ENCODE measurements at regions not wholly inside any gene's neighbourhood (a gene's known extent, or its start where the extent isn't known, plus 50 kb on each side); places are given as distances from the start of the nearest gene placed in this dataset.

DNA sequence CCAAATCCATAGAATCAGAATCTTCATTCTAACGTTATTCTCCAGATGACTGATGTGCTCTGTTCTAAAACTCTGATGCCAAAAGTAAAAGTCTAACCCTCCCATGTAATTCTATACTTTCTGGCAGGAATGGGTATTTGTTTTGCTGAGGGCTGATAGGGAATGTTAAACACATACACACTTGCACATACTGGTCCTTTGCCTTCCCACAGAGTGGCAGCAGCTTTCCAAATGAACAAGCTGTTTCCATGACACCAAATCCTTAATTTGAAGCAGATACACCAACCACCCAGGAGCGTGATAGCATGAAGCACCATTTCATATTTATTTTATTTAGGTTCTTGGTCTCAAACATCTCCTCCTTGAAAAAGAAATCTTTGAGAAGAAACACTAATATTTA, 155.5 kb upstream of the PRDX4 start:
- Histone ChIP-seq H2BK20ac (ENCODE audit: low read depth, low read length) (no peak overlapping the region), H3K4me3 (ENCODE audit: insufficient read depth, low read depth, low read length) (no peak overlapping the region), H2BK5ac (ENCODE audit: low read depth, low read length, poor library complexity, severe bottlenecking) (no peak overlapping the region), H3K4me1 (ENCODE audit: control insufficient read depth, insufficient read depth, low read length) (no peaks in the 10 kb centered on the region), H3K36me3 (ENCODE audit: control insufficient read depth, insufficient read depth, low read length) (no peaks in the 10 kb centered on the region), H4K91ac (ENCODE audit: insufficient read depth, low read depth, low read length) (no peak overlapping the region), H3K9me1 (ENCODE audit: insufficient read depth, low read length) (no peaks in the 10 kb centered on the region), H3K79me1 (ENCODE audit: low read depth in 1 of 2, low read length in 2 of 2) (no peaks in the 10 kb centered on the region), H3K23ac (ENCODE audit: low read depth, low read length) (no peak overlapping the region), H3K27ac (ENCODE audit: insufficient read depth, low read length) (no peak overlapping the region), H3K56ac (ENCODE audit: extremely low read depth, insufficient read depth, low read length) (no peak overlapping the region), H3K27me3 (ENCODE audit: control insufficient read depth, insufficient read depth, low read length) (no peaks in the 10 kb centered on the region), H3K14ac (replicated peaks; ENCODE audit: low read depth, low read length) (no peak overlapping the region), H3K9ac (ENCODE audit: low read depth, low read length) (no peak overlapping the region), H3K18ac (ENCODE audit: low read depth, low read length) (no peak overlapping the region), H3K9me3 (ENCODE audit: control insufficient read depth, insufficient read depth, low read length) (no peaks in the 10 kb centered on the region), H4K8ac (ENCODE audit: low read depth in 2 of 2, low read length in 2 of 2) (no peak overlapping the region), H4K5ac (ENCODE audit: low read depth, low read length) (no peak overlapping the region), H3K4me2 (ENCODE audit: low read depth, low read length) (no peak overlapping the region), H2BK15ac (ENCODE audit: low read depth, low read length) (no peak overlapping the region), H2AFZ (replicated peaks; ENCODE audit: low read length, poor library complexity) (no peak overlapping the region), H2BK120ac (ENCODE audit: low read depth, low read length) (no peak overlapping the region), H4K20me1 (ENCODE audit: insufficient read depth, low read length) (no peaks in the 10 kb centered on the region), H3K4ac (ENCODE audit: low read depth, low read length) (no peak overlapping the region), H2AK5ac (ENCODE audit: low read depth, low read length) (no peak overlapping the region), H2AK9ac (replicated peaks; ENCODE audit: low read depth, low read length, poor library complexity) (no peak overlapping the region)
- intact Hi-C loops (cut with micrococcal nuclease) = no loop called here
- ChIA-PET CTCF (no interaction called here), POLR2A (ENCODE audit: unreplicated experiment) (interaction anchor here (0.8 kb wide), 1 partner anchor 10 kb away, joined by 3 read pairs; no protein-coding TSS in a partner anchor)
- no peak for DNase-seq
- ATAC-seq (ENCODE audit: low read depth) = no peak
- dilution Hi-C loops (cut with HindIII; ENCODE audit: low sequenced_read_pairs, unreplicated experiment) = no loop called here
- TF ChIP-seq BHLHE40 (IDR thresholded peaks at IDR 0.05; ENCODE audit: low read depth, low read length) (no peak), MAFK (IDR thresholded peaks at IDR 0.05; ENCODE audit: low read depth, low read length) (no peak), NFE2L2 (IDR thresholded peaks at IDR 0.05; ENCODE audit: low read depth, low read length) (no peak), SMC3 (IDR thresholded peaks at IDR 0.05; ENCODE audit: low read depth, low read length) (no peak), CEBPB (IDR thresholded peaks at IDR 0.05; ENCODE audit: low read depth, low read length) (no peak), RCOR1 (IDR thresholded peaks at IDR 0.05; ENCODE audit: insufficient replicate concordance, low read length) (no peak), FOS (IDR thresholded peaks at IDR 0.05; ENCODE audit: low read depth, low read length) (no peak), CHD1 (IDR thresholded peaks at IDR 0.05; ENCODE audit: low read depth, low read length) (no peak), POLR2A (IDR thresholded peaks at IDR 0.05; ENCODE audit: low read depth, low read length) (no peak), MAZ (IDR thresholded peaks at IDR 0.05; ENCODE audit: borderline replicate concordance, low read depth, low read length) (no peak), RAD21 (IDR thresholded peaks at IDR 0.05; ENCODE audit: low read length) (no peak), RFX5 (IDR thresholded peaks at IDR 0.05; ENCODE audit: low read depth, low read length) (no peak), MXI1 (IDR thresholded peaks at IDR 0.05; ENCODE audit: borderline replicate concordance, low read depth, low read length) (no peak)
- TF ChIP-seq, protein P1, sequence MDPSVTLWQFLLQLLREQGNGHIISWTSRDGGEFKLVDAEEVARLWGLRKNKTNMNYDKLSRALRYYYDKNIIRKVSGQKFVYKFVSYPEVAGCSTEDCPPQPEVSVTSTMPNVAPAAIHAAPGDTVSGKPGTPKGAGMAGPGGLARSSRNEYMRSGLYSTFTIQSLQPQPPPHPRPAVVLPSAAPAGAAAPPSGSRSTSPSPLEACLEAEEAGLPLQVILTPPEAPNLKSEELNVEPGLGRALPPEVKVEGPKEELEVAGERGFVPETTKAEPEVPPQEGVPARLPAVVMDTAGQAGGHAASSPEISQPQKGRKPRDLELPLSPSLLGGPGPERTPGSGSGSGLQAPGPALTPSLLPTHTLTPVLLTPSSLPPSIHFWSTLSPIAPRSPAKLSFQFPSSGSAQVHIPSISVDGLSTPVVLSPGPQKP (IDR thresholded peaks at IDR 0.05; ENCODE audit: borderline replicate concordance, low read depth, low read length) = no peak
- TF ChIP-seq, protein P2, sequence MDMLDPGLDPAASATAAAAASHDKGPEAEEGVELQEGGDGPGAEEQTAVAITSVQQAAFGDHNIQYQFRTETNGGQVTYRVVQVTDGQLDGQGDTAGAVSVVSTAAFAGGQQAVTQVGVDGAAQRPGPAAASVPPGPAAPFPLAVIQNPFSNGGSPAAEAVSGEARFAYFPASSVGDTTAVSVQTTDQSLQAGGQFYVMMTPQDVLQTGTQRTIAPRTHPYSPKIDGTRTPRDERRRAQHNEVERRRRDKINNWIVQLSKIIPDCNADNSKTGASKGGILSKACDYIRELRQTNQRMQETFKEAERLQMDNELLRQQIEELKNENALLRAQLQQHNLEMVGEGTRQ (IDR thresholded peaks at IDR 0.05; ENCODE audit: low read depth, low read length) = no peak
- TF ChIP-seq, protein P3, sequence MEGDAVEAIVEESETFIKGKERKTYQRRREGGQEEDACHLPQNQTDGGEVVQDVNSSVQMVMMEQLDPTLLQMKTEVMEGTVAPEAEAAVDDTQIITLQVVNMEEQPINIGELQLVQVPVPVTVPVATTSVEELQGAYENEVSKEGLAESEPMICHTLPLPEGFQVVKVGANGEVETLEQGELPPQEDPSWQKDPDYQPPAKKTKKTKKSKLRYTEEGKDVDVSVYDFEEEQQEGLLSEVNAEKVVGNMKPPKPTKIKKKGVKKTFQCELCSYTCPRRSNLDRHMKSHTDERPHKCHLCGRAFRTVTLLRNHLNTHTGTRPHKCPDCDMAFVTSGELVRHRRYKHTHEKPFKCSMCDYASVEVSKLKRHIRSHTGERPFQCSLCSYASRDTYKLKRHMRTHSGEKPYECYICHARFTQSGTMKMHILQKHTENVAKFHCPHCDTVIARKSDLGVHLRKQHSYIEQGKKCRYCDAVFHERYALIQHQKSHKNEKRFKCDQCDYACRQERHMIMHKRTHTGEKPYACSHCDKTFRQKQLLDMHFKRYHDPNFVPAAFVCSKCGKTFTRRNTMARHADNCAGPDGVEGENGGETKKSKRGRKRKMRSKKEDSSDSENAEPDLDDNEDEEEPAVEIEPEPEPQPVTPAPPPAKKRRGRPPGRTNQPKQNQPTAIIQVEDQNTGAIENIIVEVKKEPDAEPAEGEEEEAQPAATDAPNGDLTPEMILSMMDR (conservative IDR thresholded peaks at IDR 0.05; ENCODE audit: low read depth, low read length) = no peak
- no TSS peak for BruUV-seq (replicated peaks)
- WGBS, 2 experiments (ENCODE audit: extremely low coverage in 2 of 2, insufficient read length in 1 of 2) = no CpG with 5 or more reads among the region's 2 CpGs
- in situ Hi-C loops (cut with MboI; ENCODE audit: low sequenced_read_pairs) = no loop called here
